BLaER1 treated with 17β-estradiol and CSF1 and Interleukin-3, amounts not matched to agents 10 nM and 100 nM (cell line): ENCODE measurements at regions not wholly inside any gene's neighbourhood (a gene's known extent, or its start where the extent isn't known, plus 50 kb on each side); places are given as distances from the start of the nearest gene placed in this dataset.

Source experiments
- H3K27ac ChIP-seq, 11 experiments: shearing (Covaris generic); formaldehyde crosslinking; 2 replicates each; pipeline ENCODE4 v1.8.1; 2022
- H3K27me3 ChIP-seq, 11 experiments: shearing (Covaris generic); formaldehyde crosslinking; 2 replicates each; pipeline ENCODE4 v1.8.1; 2022
- H3K36me3 ChIP-seq, 11 experiments: shearing (Covaris generic); formaldehyde crosslinking; 2 replicates each; pipeline ENCODE4 v1.8.1; 2022
- H3K4me1 ChIP-seq, 10 experiments: shearing (Covaris generic); formaldehyde crosslinking; 2 replicates each; pipeline ENCODE4 v1.8.1; 2022
- H3K4me2 ChIP-seq, 11 experiments: shearing (Covaris generic); formaldehyde crosslinking; 2 replicates each; pipeline ENCODE4 v1.8.1; 2022
- H3K4me3 ChIP-seq, 10 experiments: shearing (Covaris generic); formaldehyde crosslinking; 2 replicates each; pipeline ENCODE4 v1.8.1; 2022
- H3K9ac ChIP-seq, 11 experiments: shearing (Covaris generic); formaldehyde crosslinking; 2 replicates each; pipeline ENCODE4 v1.8.1; 2022
- H3K9me3 ChIP-seq, 11 experiments: shearing (Covaris generic); formaldehyde crosslinking; replicated peaks in 1 of 11; 2 replicates each; pipeline ENCODE4 v1.8.1; 2022
- H4K20me1 ChIP-seq, 11 experiments: shearing (Covaris generic); formaldehyde crosslinking; 2 replicates each; pipeline ENCODE4 v1.8.1; 2022
- Cebpa-rat ChIP-seq, 11 experiments: shearing (Covaris generic); IDR thresholded peaks; 2 replicates each; pipeline ENCODE4 v1.8.1; 2022

DNA sequence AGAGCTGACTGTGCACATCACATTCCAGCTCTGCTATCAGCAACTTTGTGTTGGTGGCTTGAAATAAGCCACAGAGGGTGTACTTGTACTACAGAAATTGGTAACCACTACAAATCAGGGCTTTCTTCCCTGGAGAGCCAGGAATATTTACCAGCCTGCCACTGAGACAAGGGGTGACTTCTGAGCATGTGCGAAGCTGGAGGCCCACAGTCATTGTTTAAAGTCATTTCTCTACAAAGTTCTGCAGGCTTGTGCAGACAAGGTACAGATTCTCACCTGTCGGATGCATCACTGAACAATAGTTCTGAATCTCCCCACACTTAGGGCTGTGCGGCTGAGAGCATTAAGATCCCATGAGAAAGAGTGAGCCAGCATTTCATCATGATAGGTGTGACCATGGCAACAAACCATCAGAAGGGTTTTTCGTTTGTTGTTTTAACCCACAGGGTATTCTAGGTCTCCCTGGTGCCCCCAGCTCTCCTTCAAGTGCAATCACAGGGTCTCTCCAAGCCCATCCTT, 292.8 kb downstream of the CDC5L start:
- Histone ChIP-seq H3K4me3 (no peak overlapping the region), H3K9me3 (no peaks in the 10 kb centered on the region), H3K27ac (no peak overlapping the region), H3K4me2 (0 out of 22 replicates have a peak overlapping the region, but pooled peaks of 1 of the 11 experiments have one; percentile 11), H3K9ac (no peak overlapping the region), H4K20me1 (0 out of 22 replicates have a peak, but pooled peaks cover 0 to 2% (median 0%) of the 10 kb centered on the region in 11 experiments), H3K4me1 (peaks cover 0 to 9% (median 0%) of the 10 kb centered on the region in 10 experiments; a peak in 3 of 20 replicates), H3K27me3 (no peaks in the 10 kb centered on the region), H3K36me3 (no peaks in the 10 kb centered on the region)
- no peak for TF ChIP-seq Cebpa-rat (IDR thresholded peaks at IDR 0.05)

DNA sequence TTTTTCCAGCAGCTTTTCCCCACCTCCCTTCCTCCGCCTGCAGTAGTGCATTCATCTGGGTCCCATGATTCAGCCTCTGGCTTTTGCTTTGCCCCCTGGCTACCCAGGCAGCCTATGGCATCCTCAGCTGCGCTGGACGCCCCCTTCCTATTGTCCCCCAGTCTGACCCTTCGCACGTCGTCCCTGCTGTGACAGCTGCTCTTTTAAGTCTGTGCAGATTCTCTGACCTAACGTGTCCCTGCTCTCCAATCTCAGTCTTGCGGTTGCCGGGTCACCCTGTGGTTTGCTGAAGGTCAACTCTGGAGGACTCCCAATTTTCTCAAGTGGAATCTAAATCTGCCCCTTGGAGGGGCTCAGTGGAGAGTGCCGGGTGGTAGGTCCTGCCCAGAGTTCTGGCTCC, 294.3 kb downstream of the CDC5L start:
- Histone ChIP-seq H3K27me3 (no peaks in the 10 kb centered on the region), H3K9me3 (peaks cover 0 to 4% (median 0%) of the 10 kb centered on the region in 11 experiments; a peak in 4 of 22 replicates), H3K36me3 (no peaks in the 10 kb centered on the region), H3K27ac (no peak overlapping the region), H4K20me1 (0 out of 22 replicates have a peak, but pooled peaks cover 0 to 2% (median 0%) of the 10 kb centered on the region in 11 experiments), H3K4me1 (peaks cover 0 to 9% (median 0%) of the 10 kb centered on the region in 10 experiments; a peak in 3 of 20 replicates), H3K4me2 (no peak overlapping the region), H3K9ac (no peak overlapping the region), H3K4me3 (no peak overlapping the region)
- TF ChIP-seq Cebpa-rat (IDR thresholded peaks at IDR 0.05), result no peak

DNA sequence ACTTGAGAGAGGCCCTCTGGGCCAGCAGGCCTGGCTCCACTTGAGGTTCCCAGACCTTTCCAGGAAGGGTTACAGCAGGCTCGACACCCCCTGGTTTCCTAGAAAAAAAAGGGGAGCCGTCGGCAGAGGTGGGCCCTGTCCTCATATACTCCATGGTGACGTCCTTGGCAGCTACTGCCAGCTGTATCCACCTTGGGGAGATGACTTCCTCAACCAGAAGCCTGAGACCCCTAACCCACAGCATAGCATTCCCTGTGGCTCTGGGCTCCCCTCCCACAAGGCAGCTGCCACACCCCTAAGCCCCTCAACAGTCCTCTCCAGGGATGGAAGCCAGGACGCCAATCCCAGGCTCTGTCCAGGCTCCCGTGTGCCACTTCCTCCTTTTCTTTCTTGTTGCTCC, 294.8 kb downstream of the CDC5L start:
- Histone ChIP-seq H3K27ac (no peak overlapping the region), H4K20me1 (0 out of 22 replicates have a peak, but pooled peaks cover 0 to 2% (median 0%) of the 10 kb centered on the region in 11 experiments)

DNA sequence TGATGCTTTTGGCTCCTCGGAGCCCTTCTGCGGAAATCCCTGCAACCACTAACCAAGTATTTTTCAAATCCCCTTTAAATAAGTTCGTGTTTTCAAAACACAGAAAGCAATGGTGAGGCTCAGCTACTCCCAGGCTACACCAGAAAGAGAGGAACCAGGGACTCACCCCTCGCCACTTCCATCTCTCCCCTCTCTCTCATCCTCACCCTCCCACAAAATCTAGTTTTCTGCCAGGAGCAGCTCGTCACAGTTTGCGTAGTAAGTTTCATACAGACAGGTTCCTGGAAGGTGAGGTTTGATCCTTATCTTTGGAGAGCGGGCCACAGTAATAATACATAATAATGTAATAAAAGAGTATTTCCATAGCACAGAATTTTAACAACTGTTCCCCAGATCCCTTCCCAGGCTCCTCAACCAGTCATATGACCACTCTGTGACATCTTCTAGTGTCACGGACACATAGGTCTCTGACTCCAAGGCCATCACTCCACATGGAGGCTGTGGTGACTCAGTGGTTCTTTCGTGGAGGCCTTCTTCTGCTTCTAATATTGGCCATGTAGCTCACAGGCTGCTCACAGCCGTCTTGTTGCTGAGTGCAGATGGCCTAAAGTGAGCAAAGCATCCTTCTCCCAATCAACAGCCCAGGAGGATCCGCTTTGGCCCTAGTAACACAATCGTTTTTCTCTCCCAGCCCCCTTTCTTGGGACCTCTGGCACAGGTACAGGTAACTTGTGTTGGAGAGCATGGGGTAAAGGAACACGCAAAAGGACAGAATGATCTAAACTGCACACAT, 295.7 kb downstream of the CDC5L start:
- Histone ChIP-seq H3K9ac (no peak overlapping the region), H3K9me3 (peaks cover 3 to 18% (median 7%) of the 10 kb centered on the region in 11 experiments; a peak in 15 of 22 replicates), H3K4me2 (no peak overlapping the region), H3K4me3 (no peak overlapping the region), H4K20me1 (0 out of 22 replicates have a peak, but pooled peaks cover 0 to 2% (median 0%) of the 10 kb centered on the region in 11 experiments), H3K4me1 (peaks cover 0 to 9% (median 0%) of the 10 kb centered on the region in 10 experiments; a peak in 3 of 20 replicates), H3K27me3 (no peaks in the 10 kb centered on the region), H3K36me3 (no peaks in the 10 kb centered on the region), H3K27ac (no peak overlapping the region)
- no peak for TF ChIP-seq Cebpa-rat (IDR thresholded peaks at IDR 0.05)

More for the DNA sequence above, 294.8 kb downstream of the CDC5L start:
- H3K9ac ChIP-seq, result no peak overlapping the region
- no peaks in the 10 kb centered on the region for H3K27me3 ChIP-seq
- no peaks in the 10 kb centered on the region for H3K36me3 ChIP-seq
- peaks cover 0 to 9% (median 0%) of the 10 kb centered on the region in 10 experiments; a peak in 3 of 20 replicates for H3K4me1 ChIP-seq
- no peak overlapping the region for H3K4me3 ChIP-seq
- no peak for TF ChIP-seq Cebpa-rat (IDR thresholded peaks at IDR 0.05)
- peaks cover 0 to 9% (median 0%) of the 10 kb centered on the region in 11 experiments; a peak in 7 of 22 replicates for H3K9me3 ChIP-seq
- H3K4me2 ChIP-seq, result no peak overlapping the region

DNA sequence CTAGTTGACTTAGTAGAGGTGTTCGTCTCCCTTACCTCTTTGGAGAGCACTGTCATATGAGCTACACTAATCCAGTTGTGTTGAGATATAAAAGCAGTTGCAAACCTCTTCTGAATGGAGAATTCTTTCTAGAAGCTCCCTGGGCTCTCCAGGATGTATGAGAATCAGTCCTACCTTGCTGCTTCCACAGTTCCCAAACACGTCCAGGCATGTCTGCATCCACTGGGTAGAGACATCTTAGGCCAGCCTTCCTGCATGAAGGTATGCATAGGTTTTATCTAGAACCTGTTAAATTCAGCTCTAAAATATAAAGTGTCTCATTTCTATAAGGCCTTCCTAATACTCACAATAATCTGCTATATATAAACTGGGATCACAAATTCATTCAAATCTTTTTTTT, 297.7 kb downstream of the CDC5L start:
- Histone ChIP-seq H4K20me1 (0 out of 22 replicates have a peak, but pooled peaks cover 0 to 2% (median 0%) of the 10 kb centered on the region in 11 experiments), H3K9ac (no peak overlapping the region), H3K4me2 (no peak overlapping the region), H3K4me1 (peaks cover 0 to 5% (median 0%) of the 10 kb centered on the region in 10 experiments; a peak in 5 of 20 replicates), H3K27me3 (no peaks in the 10 kb centered on the region), H3K27ac (no peak overlapping the region), H3K4me3 (no peak overlapping the region), H3K9me3 (peaks cover 5 to 30% (median 13%) of the 10 kb centered on the region in 11 experiments; a peak in 15 of 22 replicates), H3K36me3 (no peaks in the 10 kb centered on the region)
- no peak for TF ChIP-seq Cebpa-rat (IDR thresholded peaks at IDR 0.05)

DNA sequence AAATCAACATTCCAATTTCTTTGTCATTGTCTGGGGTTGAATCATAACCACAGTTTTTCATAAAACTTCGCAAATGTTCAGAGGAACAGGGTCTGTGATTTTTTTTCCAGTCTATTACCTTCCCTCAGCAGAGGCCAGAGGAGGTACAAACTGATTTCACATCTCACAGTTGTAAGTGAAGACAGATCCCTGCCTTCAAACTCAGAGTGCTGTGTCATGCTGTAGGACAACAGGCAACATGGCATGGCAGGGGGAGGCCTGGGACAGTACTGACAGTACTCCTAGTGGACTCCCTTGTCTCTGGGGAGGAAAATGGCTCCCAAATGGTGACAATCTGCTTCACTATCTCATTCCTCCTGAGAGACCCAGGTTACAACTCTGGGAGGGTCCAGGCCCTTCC, 308.6 kb downstream of the CDC5L start:
- no peak for TF ChIP-seq Cebpa-rat (IDR thresholded peaks at IDR 0.05)
- no peaks in the 10 kb centered on the region for H3K27me3 ChIP-seq
- no peaks in the 10 kb centered on the region for H4K20me1 ChIP-seq
- H3K9ac ChIP-seq, result no peak overlapping the region
- no peaks in the 10 kb centered on the region for H3K36me3 ChIP-seq
- no peak overlapping the region for H3K4me2 ChIP-seq
- no peak overlapping the region for H3K27ac ChIP-seq
- no peak overlapping the region for H3K4me3 ChIP-seq
- no peaks in the 10 kb centered on the region for H3K9me3 ChIP-seq
- H3K4me1 ChIP-seq, result no peaks in the 10 kb centered on the region

DNA sequence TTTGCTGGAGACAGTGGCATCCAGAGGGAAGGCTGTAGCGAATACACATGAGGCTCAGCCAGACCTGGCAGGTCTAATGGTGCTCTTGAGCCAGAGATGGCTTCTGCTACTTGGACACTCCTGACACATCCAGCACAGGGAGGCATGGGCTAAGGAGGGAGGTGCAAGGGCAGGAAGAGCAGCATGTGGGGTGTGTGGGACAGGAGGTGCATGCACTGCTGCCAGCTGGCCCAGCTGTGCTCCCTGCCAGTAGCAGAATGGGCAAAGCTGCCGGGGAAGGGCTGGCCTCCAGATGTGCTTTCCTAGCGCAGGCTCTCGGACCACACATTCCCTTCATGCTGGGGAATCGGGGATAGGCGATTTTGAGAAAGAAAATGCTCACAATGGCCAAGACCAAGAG, 309.2 kb downstream of the CDC5L start:
- no peaks in the 10 kb centered on the region for H3K36me3 ChIP-seq
- no peak for TF ChIP-seq Cebpa-rat (IDR thresholded peaks at IDR 0.05)
- H4K20me1 ChIP-seq, result no peaks in the 10 kb centered on the region
- no peak overlapping the region for H3K4me2 ChIP-seq
- H3K27ac ChIP-seq, result no peak overlapping the region
- H3K9me3 ChIP-seq, result no peaks in the 10 kb centered on the region
- no peaks in the 10 kb centered on the region for H3K27me3 ChIP-seq
- H3K4me3 ChIP-seq, result no peak overlapping the region
- no peaks in the 10 kb centered on the region for H3K4me1 ChIP-seq
- H3K9ac ChIP-seq, result no peak overlapping the region

DNA sequence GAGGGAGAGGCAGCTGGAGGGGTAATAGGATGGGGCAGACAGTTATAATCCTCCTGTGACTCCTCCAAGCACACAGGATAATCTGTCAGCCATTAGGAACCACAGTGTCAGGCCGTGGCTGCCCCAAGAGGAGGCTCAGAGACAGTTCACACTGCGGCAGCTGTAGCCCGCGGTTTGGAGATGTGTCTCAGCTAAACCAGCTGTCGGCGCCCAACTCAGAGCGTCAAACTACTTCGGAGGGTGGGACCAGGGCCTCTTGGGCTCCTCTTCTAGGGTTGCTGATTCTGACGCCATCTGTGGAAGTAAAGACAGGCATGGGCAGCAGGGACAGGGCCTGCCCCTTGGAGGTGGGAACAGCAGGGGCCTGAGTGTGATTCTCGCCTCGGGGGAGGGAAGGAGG, 309.8 kb downstream of the CDC5L start:
- Histone ChIP-seq H3K36me3 (no peaks in the 10 kb centered on the region), H4K20me1 (no peaks in the 10 kb centered on the region), H3K27ac (no peak overlapping the region), H3K4me1 (no peaks in the 10 kb centered on the region), H3K4me3 (no peak overlapping the region), H3K9me3 (no peaks in the 10 kb centered on the region), H3K9ac (no peak overlapping the region), H3K27me3 (no peaks in the 10 kb centered on the region), H3K4me2 (no peak overlapping the region)
- TF ChIP-seq Cebpa-rat (IDR thresholded peaks at IDR 0.05), result no peak

DNA sequence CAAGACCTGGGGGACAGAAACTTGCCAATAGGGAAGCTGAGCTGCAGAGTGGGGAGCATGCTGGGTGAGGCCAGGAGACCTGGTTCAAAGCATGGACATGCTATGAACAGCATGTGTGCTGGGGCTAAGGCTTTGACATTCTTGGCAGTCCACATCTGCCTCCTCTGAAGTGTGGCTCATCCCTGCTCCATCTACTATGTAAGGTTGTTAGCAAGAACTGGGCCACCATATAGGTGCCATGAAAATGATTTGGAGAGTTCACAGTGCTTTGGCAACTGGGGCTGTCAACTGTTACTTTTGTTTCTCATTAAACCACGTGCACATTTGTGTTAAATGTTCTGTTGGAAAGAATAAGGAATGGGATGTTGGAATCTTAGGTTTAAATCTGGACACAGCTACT, 311.1 kb downstream of the CDC5L start:
- H3K4me1 ChIP-seq, result no peaks in the 10 kb centered on the region
- H3K9me3 ChIP-seq, result no peaks in the 10 kb centered on the region
- H3K4me2 ChIP-seq, result no peak overlapping the region
- no peak for TF ChIP-seq Cebpa-rat (IDR thresholded peaks at IDR 0.05)
- H3K9ac ChIP-seq, result no peak overlapping the region
- H4K20me1 ChIP-seq, result no peaks in the 10 kb centered on the region
- no peak overlapping the region for H3K27ac ChIP-seq
- no peaks in the 10 kb centered on the region for H3K36me3 ChIP-seq
- H3K27me3 ChIP-seq, result no peaks in the 10 kb centered on the region
- no peak overlapping the region for H3K4me3 ChIP-seq
